PC-9 (cell line): ENCODE measurements at regions not wholly inside any gene's neighbourhood (a gene's known extent, or its start where the extent isn't known, plus 50 kb on each side); places are given as distances from the start of the nearest gene placed in this dataset.

Experiments used
- BruUV-seq: library from RNA; stranded (reverse); fragments of 400-500 nt; replicated peaks from 2 replicates; lab custom pipeline; 2021; lab: Mats Ljungman, UMichigan
- CTCF ChIA-PET: fragments of 300-600 bp; sonication (Branson Sonifier 250); formaldehyde crosslinking; loops from one replicate; lab custom pipeline; 2022; ENCODE audit warnings: antibody characterized with exemption; lab: Charles Lee
- POLR2A ChIA-PET: fragments of 300-600 bp; sonication (Branson Sonifier 250); formaldehyde crosslinking; loops from one replicate; lab custom pipeline; 2022; ENCODE audit warnings: antibody characterized with exemption; ENCODE audit not compliant: unreplicated experiment; lab: Charles Lee
- DNase-seq, 2 experiments: peaks; one replicate each; pipeline versions ENCODE4 v3.0.0 to v3.0.0-alpha.2; 2015 to 2022; ENCODE audit warnings: mixed read lengths in 1 of 2
- H2AFZ ChIP-seq: fragments of 200-600 bp; sonication (generic); 2 replicates; pipeline ENCODE4 v1.8.1; 2017; ENCODE audit warnings: antibody characterized with exemption
- H3F3A ChIP-seq: fragments of 200-600 bp; sonication (generic); 2 replicates; pipeline ENCODE4 v1.8.1; 2017; ENCODE audit warnings: antibody characterized with exemption, mild to moderate bottlenecking, low read depth; ENCODE audit not compliant: insufficient read depth
- H3K27ac ChIP-seq: fragments of 200-600 bp; sonication (generic); 2 replicates; pipeline ENCODE4 v1.6.1; 2016; ENCODE audit warnings: mixed run types
- H3K27me3 ChIP-seq: fragments of 200-600 bp; sonication (generic); 2 replicates; pipeline ENCODE4 v1.6.1; 2016; ENCODE audit warnings: low read depth, mixed run types; ENCODE audit not compliant: insufficient read depth
- H3K36me3 ChIP-seq: fragments of 200-600 bp; sonication (generic); 2 replicates; pipeline ENCODE4 v1.6.1; 2016; ENCODE audit warnings: low read depth, mixed run types
- H3K4me1 ChIP-seq: fragments of 200-600 bp; sonication (generic); replicated peaks from 2 replicates; pipeline ENCODE4 v1.6.1; 2016; ENCODE audit warnings: mixed run types; ENCODE audit not compliant: insufficient read depth
- H3K4me2 ChIP-seq: fragments of 200-600 bp; sonication (generic); 2 replicates; pipeline ENCODE4 v1.6.1; 2017; ENCODE audit warnings: mixed run types
- H3K4me3 ChIP-seq: fragments of 200-600 bp; sonication (generic); 2 replicates; pipeline ENCODE4 v1.6.1; 2016; ENCODE audit warnings: mixed run types
- H3K79me2 ChIP-seq: fragments of 200-600 bp; sonication (generic); 2 replicates; pipeline ENCODE4 v1.6.1; 2017; ENCODE audit warnings: low read depth, mixed run types
- H3K9me2 ChIP-seq: fragments of 200-600 bp; sonication (generic); 2 replicates; pipeline ENCODE4 v1.8.1; 2017; ENCODE audit warnings: mild to moderate bottlenecking; ENCODE audit not compliant: insufficient read depth
- H3K9me3 ChIP-seq: fragments of 200-600 bp; sonication (generic); 2 replicates; pipeline ENCODE4 v1.8.1; 2016; ENCODE audit warnings: low read depth; ENCODE audit not compliant: insufficient read depth
- H4K20me1 ChIP-seq: fragments of 200-600 bp; sonication (generic); 2 replicates; pipeline ENCODE4 v1.8.1; 2017; ENCODE audit not compliant: insufficient read depth
- CTCF ChIP-seq: fragments of 200-600 bp; sonication (generic); conservative IDR thresholded peaks from 2 replicates; pipeline ENCODE4 v1.6.1; 2017; ENCODE audit warnings: mixed run types, antibody characterized with exemption, mild to moderate bottlenecking, moderate library complexity
- EZH2 ChIP-seq: fragments of 200-600 bp; sonication (generic); IDR thresholded peaks from 2 replicates; pipeline ENCODE4 v1.8.0; 2017; ENCODE audit warnings: antibody characterized with exemption, low read depth
- intact Hi-C: fragments of 100-400 bp; cut with micrococcal nuclease; formaldehyde crosslinking; loops from one replicate; pipeline ENCODE4 v1.10.0; 2022; ENCODE audit not compliant: unreplicated experiment

- H2AFZ ChIP-seq, result no peak overlapping the region
- H3K9me2 ChIP-seq, result no peaks in the 10 kb centered on the region
- ChIA-PET POLR2A (no interaction called here), CTCF (no interaction called here)
- H3K4me1 ChIP-seq, result no peaks in the 10 kb centered on the region
- BruUV-seq, result no TSS peak
- H3K27me3 ChIP-seq, result no peaks in the 10 kb centered on the region
- TF ChIP-seq CTCF (no peak), EZH2 (no peak)
- peaks cover 2% of the 10 kb centered on the region; the same call in 1 of the 2 replicates for H3K9me3 ChIP-seq
- H3K4me2 ChIP-seq, result no peak overlapping the region
- no peak overlapping the region for H3K27ac ChIP-seq
- H4K20me1 ChIP-seq, result no peaks in the 10 kb centered on the region
- no peak overlapping the region for H3K4me3 ChIP-seq
- intact Hi-C loops, result no loop called here
- H3K79me2 ChIP-seq, result no peaks in the 10 kb centered on the region
- H3F3A ChIP-seq, result no peaks in the 10 kb centered on the region
- no peaks in the 10 kb centered on the region for H3K36me3 ChIP-seq
- DNase-seq, result no peak
Observed at GRCh38 chr7:84277628-84278224, 83.1 kb upstream of the SEMA3A start.

- BruUV-seq, result no TSS peak
- DNase-seq, result no peak
- CTCF ChIA-PET, result no interaction called here
- no peak overlapping the region for H3K4me2 ChIP-seq
- H3F3A ChIP-seq, result no peaks in the 10 kb centered on the region
- POLR2A ChIA-PET, result no interaction called here
- no peaks in the 10 kb centered on the region for H3K9me2 ChIP-seq
- H3K9me3 ChIP-seq, result peaks cover 3% of the 10 kb centered on the region; the same call in 1 of the 2 replicates
- H3K4me3 ChIP-seq, result no peak overlapping the region
- no peaks in the 10 kb centered on the region for H3K79me2 ChIP-seq
- no peak overlapping the region for H3K27ac ChIP-seq
- no peaks in the 10 kb centered on the region for H4K20me1 ChIP-seq
- TF ChIP-seq CTCF (no peak), EZH2 (no peak)
- intact Hi-C loops, result no loop called here
- no peak overlapping the region for H2AFZ ChIP-seq
- H3K36me3 ChIP-seq, result no peaks in the 10 kb centered on the region
- no peaks in the 10 kb centered on the region for H3K4me1 ChIP-seq
- H3K27me3 ChIP-seq, result no peaks in the 10 kb centered on the region
Observed at GRCh38 chr7:84274029-84274638, 79.5 kb upstream of the SEMA3A start.

- POLR2A ChIA-PET, result no interaction called here
- no peak overlapping the region for H3K4me3 ChIP-seq
- no TSS peak for BruUV-seq
- no peak for DNase-seq
- CTCF ChIA-PET, result no interaction called here
- peaks cover 3% of the 10 kb centered on the region; the same call in 1 of the 2 replicates for H3K9me3 ChIP-seq
- no peaks in the 10 kb centered on the region for H4K20me1 ChIP-seq
- no peaks in the 10 kb centered on the region for H3K9me2 ChIP-seq
- no peaks in the 10 kb centered on the region for H3F3A ChIP-seq
- no peak overlapping the region for H3K4me2 ChIP-seq
- no peak overlapping the region for H2AFZ ChIP-seq
- H3K79me2 ChIP-seq, result no peaks in the 10 kb centered on the region
- H3K4me1 ChIP-seq, result no peaks in the 10 kb centered on the region
- intact Hi-C loops, result no loop called here
- no peaks in the 10 kb centered on the region for H3K36me3 ChIP-seq
- no peak overlapping the region for H3K27ac ChIP-seq
- TF ChIP-seq EZH2 (no peak), CTCF (no peak)
- no peaks in the 10 kb centered on the region for H3K27me3 ChIP-seq
Observed at GRCh38 chr7:84271543-84271942, 77.0 kb upstream of the SEMA3A start.
